Stomach smooth muscle (tissue), 2 donors: ENCODE measurements at regions not wholly inside any gene's neighbourhood (a gene's known extent, or its start where the extent isn't known, plus 50 kb on each side); places are given as distances from the start of the nearest gene placed in this dataset.

Experiments
- H3K27ac ChIP-seq: one replicate; pipeline ENCODE4 v1.7.0; 2013; ENCODE audit warnings: mild to moderate bottlenecking, low read length, inconsistent platforms
- H3K27me3 ChIP-seq, 2 donors: one replicate each; pipeline ENCODE4 v1.7.0; 2013; ENCODE audit warnings: low read length in 2 of 2; ENCODE audit not compliant: insufficient read depth in 2 of 2, control insufficient read depth in 1 of 2
- H3K36me3 ChIP-seq, 2 donors: one replicate each; pipeline ENCODE4 v1.7.0; 2013; ENCODE audit warnings: low read length in 2 of 2; ENCODE audit not compliant: control insufficient read depth in 2 of 2, insufficient read depth in 2 of 2
- H3K4me1 ChIP-seq: one replicate; pipeline ENCODE4 v1.7.0; 2013; ENCODE audit warnings: low read length; ENCODE audit not compliant: control insufficient read depth, insufficient read depth
- H3K4me3 ChIP-seq, 2 donors: one replicate each; pipeline ENCODE4 v1.7.0; 2013; ENCODE audit warnings: low read length in 2 of 2
- H3K9ac ChIP-seq, 2 donors: one replicate each; pipeline ENCODE4 v1.7.0; 2013; ENCODE audit warnings: low read length in 2 of 2, mild to moderate bottlenecking in 1 of 2
- H3K9me3 ChIP-seq, 2 donors: one replicate each; pipeline ENCODE4 v1.7.0; 2013; ENCODE audit warnings: low read length in 2 of 2; ENCODE audit not compliant: control insufficient read depth in 2 of 2
- donor health status: healthy.
- donor health status: Pancreatic carcinoma.

- no peaks in the 10 kb centered on the region for H3K9me3 ChIP-seq
- H3K4me3 ChIP-seq, result no peak overlapping the region
- no peak overlapping the region for H3K27ac ChIP-seq
- H3K9ac ChIP-seq, result no peak overlapping the region
- H3K36me3 ChIP-seq, result no peaks in the 10 kb centered on the region
- H3K4me1 ChIP-seq, result no peaks in the 10 kb centered on the region
- H3K27me3 ChIP-seq, result peaks cover 0 to under 1% of the 10 kb centered on the region in 2 donors
These were observed 295.9 kb upstream of the CDH4 start for GRCh38 chr20:60956194-60956593.

- H3K9me3 ChIP-seq, result no peaks in the 10 kb centered on the region
- H3K4me3 ChIP-seq, result no peak overlapping the region
- H3K36me3 ChIP-seq, result no peaks in the 10 kb centered on the region
- H3K27ac ChIP-seq, result no peak overlapping the region
- H3K9ac ChIP-seq, result no peak overlapping the region
- no peaks in the 10 kb centered on the region for H3K4me1 ChIP-seq
- no peaks in the 10 kb centered on the region for H3K27me3 ChIP-seq
These were observed 294.4 kb upstream of the CDH4 start for GRCh38 chr20:60957621-60958020.

GRCh38 chr20:60959971-60960370, 292.1 kb upstream of the CDH4 start:
- H3K4me1 ChIP-seq, result no peaks in the 10 kb centered on the region
- H3K4me3 ChIP-seq, result no peak overlapping the region
- no peak overlapping the region for H3K27ac ChIP-seq
- no peak overlapping the region for H3K9ac ChIP-seq
- no peaks in the 10 kb centered on the region for H3K36me3 ChIP-seq
- H3K9me3 ChIP-seq, result no peaks in the 10 kb centered on the region
- H3K27me3 ChIP-seq, result no peaks in the 10 kb centered on the region

GRCh38 chr20:60960500-60960899, 291.6 kb upstream of the CDH4 start:
- Histone ChIP-seq H3K9ac (no peak overlapping the region), H3K4me1 (no peaks in the 10 kb centered on the region), H3K9me3 (no peaks in the 10 kb centered on the region), H3K27ac (no peak overlapping the region), H3K36me3 (no peaks in the 10 kb centered on the region), H3K27me3 (no peaks in the 10 kb centered on the region), H3K4me3 (no peak overlapping the region)

- no peaks in the 10 kb centered on the region for H3K4me1 ChIP-seq
- H3K9ac ChIP-seq, result no peak overlapping the region
- H3K27me3 ChIP-seq, result no peaks in the 10 kb centered on the region
- H3K9me3 ChIP-seq, result no peaks in the 10 kb centered on the region
- H3K27ac ChIP-seq, result no peak overlapping the region
- no peak overlapping the region for H3K4me3 ChIP-seq
- no peaks in the 10 kb centered on the region for H3K36me3 ChIP-seq
These were observed 290.5 kb upstream of the CDH4 start for GRCh38 chr20:60961551-60961950.

- Histone ChIP-seq H3K9me3 (no peaks in the 10 kb centered on the region), H3K36me3 (no peaks in the 10 kb centered on the region), H3K4me3 (no peak overlapping the region), H3K27ac (no peak overlapping the region), H3K4me1 (no peaks in the 10 kb centered on the region), H3K27me3 (no peaks in the 10 kb centered on the region), H3K9ac (no peak overlapping the region)
These were observed 289.6 kb upstream of the CDH4 start for GRCh38 chr20:60962367-60963045.

- H3K27me3 ChIP-seq, result no peaks in the 10 kb centered on the region
These were observed 288.9 kb upstream of the CDH4 start for GRCh38 chr20:60963146-60963545.

GRCh38 chr20:60964911-60965310, 287.1 kb upstream of the CDH4 start:
- Histone ChIP-seq H3K36me3 (no peaks in the 10 kb centered on the region), H3K27ac (no peak overlapping the region), H3K4me3 (no peak overlapping the region), H3K9ac (no peak overlapping the region), H3K4me1 (no peaks in the 10 kb centered on the region), H3K27me3 (no peaks in the 10 kb centered on the region), H3K9me3 (no peaks in the 10 kb centered on the region)

More at GRCh38 chr20:60963146-60963545, 288.9 kb upstream of the CDH4 start:
- Histone ChIP-seq H3K4me1 (no peaks in the 10 kb centered on the region), H3K9me3 (no peaks in the 10 kb centered on the region), H3K4me3 (no peak overlapping the region), H3K27ac (no peak overlapping the region), H3K9ac (no peak overlapping the region), H3K36me3 (no peaks in the 10 kb centered on the region)

GRCh38 chr20:60966031-60966430, 286.0 kb upstream of the CDH4 start:
- Histone ChIP-seq H3K4me3 (no peak overlapping the region), H3K36me3 (no peaks in the 10 kb centered on the region), H3K27ac (no peak overlapping the region), H3K9me3 (peaks cover 0 to 3% of the 10 kb centered on the region in 2 donors), H3K9ac (no peak overlapping the region), H3K4me1 (no peaks in the 10 kb centered on the region), H3K27me3 (peaks cover 0 to 2% of the 10 kb centered on the region in 2 donors)

GRCh38 chr20:60966766-60967165, 285.3 kb upstream of the CDH4 start:
- Histone ChIP-seq H3K4me3 (no peak overlapping the region), H3K4me1 (no peaks in the 10 kb centered on the region), H3K27me3 (peaks cover 0 to 2% of the 10 kb centered on the region in 2 donors), H3K9ac (no peak overlapping the region), H3K36me3 (no peaks in the 10 kb centered on the region), H3K9me3 (peaks cover 0 to 3% of the 10 kb centered on the region in 2 donors), H3K27ac (no peak overlapping the region)

GRCh38 chr20:60967431-60968316, 284.4 kb upstream of the CDH4 start:
- no peak overlapping the region for H3K27ac ChIP-seq
- H3K36me3 ChIP-seq, result no peaks in the 10 kb centered on the region
- no peaks in the 10 kb centered on the region for H3K4me1 ChIP-seq
- peaks cover 0 to 3% of the 10 kb centered on the region in 2 donors for H3K9me3 ChIP-seq
- no peak overlapping the region for H3K9ac ChIP-seq
- H3K27me3 ChIP-seq, result peaks cover 0 to 2% of the 10 kb centered on the region in 2 donors
- H3K4me3 ChIP-seq, result no peak overlapping the region
